ENCODE measurements at regions not wholly inside any gene's neighbourhood (a gene's known extent, or its start where the extent isn't known, plus 50 kb on each side); places are given as distances from the start of the nearest gene placed in this dataset.

GRCh38 chr2:225317186-225317585 is 82.3 kb upstream of the NYAP2 start:
- H3K4me3 ChIP-seq (ENCODE audit: low read length), result no peak overlapping the region
- no peak for DNase-seq (ENCODE audit: low read depth)
- no peak for TF ChIP-seq CTCF (IDR thresholded peaks at IDR 0.05; ENCODE audit: insufficient read depth, low read depth, low read length, missing control alignments)

GRCh38 chr2:225310745-225311144 is 88.8 kb upstream of the NYAP2 start:
- H3K4me3 ChIP-seq (ENCODE audit: low read length), result no peak overlapping the region
- no peak for TF ChIP-seq CTCF (IDR thresholded peaks at IDR 0.05; ENCODE audit: insufficient read depth, low read depth, low read length, missing control alignments)
- no peak for DNase-seq (ENCODE audit: low read depth)

GRCh38 chr2:225309516-225309915 is 90.0 kb upstream of the NYAP2 start:
- TF ChIP-seq CTCF (IDR thresholded peaks at IDR 0.05; ENCODE audit: insufficient read depth, low read depth, low read length, missing control alignments), result no peak
- H3K4me3 ChIP-seq (ENCODE audit: low read length), result no peak overlapping the region
- no peak for DNase-seq (ENCODE audit: low read depth)

GRCh38 chr2:225296951-225297350 is 102.6 kb upstream of the NYAP2 start:
- no peak for TF ChIP-seq CTCF (IDR thresholded peaks at IDR 0.05; ENCODE audit: insufficient read depth, low read depth, low read length, missing control alignments)
- no peak overlapping the region for H3K4me3 ChIP-seq (ENCODE audit: low read length)
- DNase-seq (ENCODE audit: low read depth), result no peak

GRCh38 chr2:225295102-225295501 is 104.4 kb upstream of the NYAP2 start:
- TF ChIP-seq CTCF (IDR thresholded peaks at IDR 0.05; ENCODE audit: insufficient read depth, low read depth, low read length, missing control alignments), result no peak
- no peak for DNase-seq (ENCODE audit: low read depth)
- H3K4me3 ChIP-seq (ENCODE audit: low read length), result no peak overlapping the region

- TF ChIP-seq CTCF (IDR thresholded peaks at IDR 0.05; ENCODE audit: insufficient read depth, low read depth, low read length, missing control alignments), result no peak
- DNase-seq (ENCODE audit: low read depth), result no peak
- H3K4me3 ChIP-seq (ENCODE audit: low read length), result no peak overlapping the region
These were observed 105.9 kb upstream of the NYAP2 start for GRCh38 chr2:225293638-225294037.

- TF ChIP-seq CTCF (IDR thresholded peaks at IDR 0.05; ENCODE audit: insufficient read depth, low read depth, low read length, missing control alignments), result no peak
- no peak for DNase-seq (ENCODE audit: low read depth)
- no peak overlapping the region for H3K4me3 ChIP-seq (ENCODE audit: low read length)
These were observed 108.6 kb upstream of the NYAP2 start for GRCh38 chr2:225290757-225291400.
